HG03432 (cell line): ENCODE measurements at regions not wholly inside any gene's neighbourhood (a gene's known extent, or its start where the extent isn't known, plus 50 kb on each side); places are given as distances from the start of the nearest gene placed in this dataset.
A peak's percentile ranks its signal among the peaks of the same experiment; 100 is the strongest.
"Not testable (repeated sequence)": the region's sequence is repeated elsewhere in the genome, so short reads cannot be mapped to it uniquely, and the experiment has no call there.

ENCODE experiments used
- ATAC-seq: cut with Tn5 transposase; IDR thresholded peaks from one replicate; pipeline ENCODE4 v1.9.1; 2021; ENCODE audit warnings: mild to moderate bottlenecking, moderate library complexity; ENCODE audit not compliant: unreplicated experiment

- ATAC-seq, result no peak
Measured at GRCh38 chr2:195364015-195364965, 292.7 kb upstream of the SLC39A10 start.

DNA sequence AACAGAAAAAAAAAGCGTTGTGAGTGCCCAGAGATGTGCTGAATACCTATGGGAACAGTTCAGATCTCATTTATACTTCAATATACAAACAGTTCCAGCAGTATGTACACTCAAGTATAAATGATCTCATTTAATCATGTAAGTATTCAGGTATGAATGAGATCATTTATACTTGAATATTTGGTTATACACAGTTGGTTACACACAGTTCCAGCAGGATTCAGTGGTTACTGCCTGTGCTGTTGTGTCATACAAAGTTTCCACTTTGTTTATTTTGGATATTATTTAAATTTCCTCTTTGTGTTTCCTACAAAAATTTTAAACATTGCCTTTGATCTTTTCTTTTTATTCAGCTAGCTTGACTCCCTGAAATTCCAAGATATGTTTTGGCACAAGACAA is 293.5 kb upstream of the SLC39A10 start:
- ATAC-seq, result no peak

DNA sequence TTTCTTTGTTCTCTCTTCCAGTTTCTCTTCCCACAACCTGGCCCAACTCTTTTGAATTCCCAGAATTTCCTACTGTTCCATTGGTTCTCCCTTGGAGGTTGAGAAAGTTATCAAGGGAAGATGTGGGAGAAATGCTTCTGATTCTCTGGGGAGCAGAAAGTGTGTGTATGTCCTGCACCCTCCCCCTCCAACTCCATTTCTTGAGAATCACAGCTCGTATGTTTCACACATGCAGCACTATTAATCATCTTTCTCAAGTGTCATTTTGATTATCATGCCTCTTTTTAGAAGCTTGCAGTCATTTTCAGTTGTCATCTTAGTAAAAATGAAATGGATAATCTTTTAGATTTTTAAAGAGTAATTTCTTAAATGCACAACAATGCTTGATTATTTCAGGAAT is 296.8 kb upstream of the SLC39A10 start:
- ATAC-seq, result no peak

DNA sequence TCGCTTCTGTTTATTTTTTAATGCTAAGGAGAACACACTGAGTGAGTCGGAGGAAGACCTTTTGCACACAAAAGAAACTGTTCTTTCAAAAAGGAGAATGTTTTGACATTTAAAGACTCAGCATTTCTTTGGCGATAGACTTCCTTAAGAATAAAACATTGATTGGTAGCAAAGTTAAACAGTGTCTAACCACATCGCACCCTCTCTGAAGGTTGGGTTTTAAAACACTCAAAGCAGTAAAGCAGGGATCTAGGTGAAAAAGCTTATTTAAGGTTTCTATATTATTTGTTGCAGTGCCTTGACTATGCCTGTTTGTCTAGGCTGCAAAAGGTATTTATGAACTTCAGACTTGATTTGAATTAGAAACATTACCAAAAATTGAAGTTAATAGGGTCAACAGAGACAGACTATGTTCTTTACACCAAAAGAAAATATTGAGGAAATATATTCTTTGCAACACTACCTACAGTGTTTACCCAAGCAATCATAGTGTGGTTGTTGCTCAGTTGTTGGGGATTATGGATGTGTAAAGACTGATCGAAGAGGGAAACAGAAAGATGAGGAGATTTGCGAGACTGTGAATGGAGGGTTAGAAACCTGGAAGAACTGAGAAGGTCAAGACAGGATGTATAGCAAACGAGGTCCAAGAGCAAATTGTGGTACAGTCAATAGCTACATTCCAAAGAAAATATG is 297.8 kb upstream of the SLC39A10 start:
- no peak for ATAC-seq

- ATAC-seq, result no peak
Measured at GRCh38 chr2:195356920-195357440, 300.0 kb upstream of the SLC39A10 start.

DNA sequence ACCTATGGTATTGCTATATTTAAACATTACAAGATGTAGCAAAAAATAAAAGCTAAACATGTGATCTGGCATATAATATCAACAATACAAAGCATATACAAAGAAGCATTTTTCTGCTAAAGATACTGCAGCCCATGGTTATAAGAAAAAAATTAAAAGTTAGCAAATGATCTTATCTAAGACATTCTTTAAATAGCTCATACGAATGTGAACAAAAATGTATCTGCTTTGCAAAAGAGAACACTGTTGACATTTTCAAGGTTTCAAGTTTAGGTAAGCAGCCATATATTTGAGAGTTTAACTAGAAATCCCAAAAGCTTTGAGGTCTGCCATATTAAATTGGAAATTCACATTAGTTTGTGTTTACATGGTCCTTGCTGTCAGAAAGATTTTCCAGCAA is 301.0 kb upstream of the SLC39A10 start:
- no peak for ATAC-seq

GRCh38 chr2:195352581-195352980 is 304.4 kb upstream of the SLC39A10 start:
- no peak for ATAC-seq

- ATAC-seq, result peak; percentile 43
Measured at GRCh38 chr2:195343942-195344530, 313.0 kb upstream of the SLC39A10 start.

DNA sequence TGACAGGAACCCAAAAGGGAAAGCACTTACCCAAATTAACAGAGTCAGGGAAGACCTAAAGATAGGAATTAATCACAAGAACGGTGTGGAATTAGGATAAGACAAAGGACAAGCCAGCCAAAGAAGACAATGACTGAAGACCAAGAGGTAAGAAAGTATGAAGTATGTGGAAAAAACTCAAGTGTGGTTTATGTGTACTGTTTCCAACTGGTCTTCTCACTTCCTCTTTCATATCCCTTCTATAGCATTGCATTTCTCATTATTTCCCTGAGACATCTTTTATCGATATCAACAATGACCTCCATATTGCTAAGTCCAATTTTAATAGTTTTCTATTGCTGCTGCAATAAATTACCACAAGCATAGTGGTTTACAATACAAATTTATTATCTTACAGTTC is 313.5 kb upstream of the SLC39A10 start:
- peak; percentile 75 for ATAC-seq

GRCh38 chr2:195342061-195342460 is 315.0 kb upstream of the SLC39A10 start:
- ATAC-seq, result no peak

- ATAC-seq, result no peak
Measured at GRCh38 chr2:195338856-195339255, 318.2 kb upstream of the SLC39A10 start.

DNA sequence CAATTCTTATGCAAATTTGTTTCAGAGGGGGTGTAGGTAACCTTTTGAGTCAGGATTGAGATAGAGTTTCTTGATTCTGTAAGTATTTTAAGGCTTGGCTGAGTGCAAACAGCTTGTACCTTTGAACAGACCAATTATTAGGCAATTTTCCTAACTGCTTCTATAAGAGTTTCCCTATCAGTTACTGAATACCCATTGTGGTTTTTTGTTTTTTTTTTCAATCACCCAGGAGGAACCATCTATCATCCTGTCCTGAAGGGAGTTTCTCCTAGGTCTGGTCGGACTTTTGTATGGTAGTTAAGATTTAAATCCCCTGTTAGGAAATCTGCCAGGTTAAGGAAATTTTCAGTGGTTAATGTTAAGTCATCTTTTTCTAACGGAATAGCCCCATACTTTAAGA is 319.4 kb upstream of the SLC39A10 start:
- ATAC-seq, result peak; percentile 75

- no peak for ATAC-seq
Measured at GRCh38 chr2:195333869-195334268, 323.2 kb upstream of the SLC39A10 start.

- ATAC-seq, result no peak
Measured at GRCh38 chr2:195331966-195332365, 325.1 kb upstream of the SLC39A10 start.

DNA sequence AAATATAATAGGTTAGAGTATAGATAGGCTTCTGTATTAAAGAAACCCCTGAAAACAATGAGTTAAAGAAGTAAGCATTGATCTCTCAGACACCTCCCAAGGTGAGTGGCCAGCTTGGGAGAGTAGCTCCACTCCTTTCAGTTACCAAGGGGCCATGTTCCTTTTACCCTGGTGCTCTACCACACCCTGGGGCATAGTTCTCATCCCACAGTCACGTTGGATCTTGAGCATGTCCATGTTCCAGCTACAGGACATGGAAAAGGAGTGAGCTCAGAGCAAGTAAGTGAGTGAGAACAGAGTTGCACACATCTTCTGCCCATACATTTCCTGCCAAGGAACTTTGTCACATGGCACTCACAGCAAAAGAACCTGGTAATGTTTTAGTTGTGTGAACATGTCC is 325.9 kb upstream of the SLC39A10 start:
- ATAC-seq, result no peak

GRCh38 chr2:195330513-195330956 is 326.5 kb upstream of the SLC39A10 start:
- peak; percentile 73 for ATAC-seq

- not testable (repeated sequence) for ATAC-seq
Measured at GRCh38 chr2:195329784-195330183, 327.2 kb upstream of the SLC39A10 start.

- ATAC-seq, result no peak
Measured at GRCh38 chr2:195326537-195326936, 330.5 kb upstream of the SLC39A10 start.

- ATAC-seq, result no peak
Measured at GRCh38 chr2:195322324-195322723, 334.7 kb upstream of the SLC39A10 start.

DNA sequence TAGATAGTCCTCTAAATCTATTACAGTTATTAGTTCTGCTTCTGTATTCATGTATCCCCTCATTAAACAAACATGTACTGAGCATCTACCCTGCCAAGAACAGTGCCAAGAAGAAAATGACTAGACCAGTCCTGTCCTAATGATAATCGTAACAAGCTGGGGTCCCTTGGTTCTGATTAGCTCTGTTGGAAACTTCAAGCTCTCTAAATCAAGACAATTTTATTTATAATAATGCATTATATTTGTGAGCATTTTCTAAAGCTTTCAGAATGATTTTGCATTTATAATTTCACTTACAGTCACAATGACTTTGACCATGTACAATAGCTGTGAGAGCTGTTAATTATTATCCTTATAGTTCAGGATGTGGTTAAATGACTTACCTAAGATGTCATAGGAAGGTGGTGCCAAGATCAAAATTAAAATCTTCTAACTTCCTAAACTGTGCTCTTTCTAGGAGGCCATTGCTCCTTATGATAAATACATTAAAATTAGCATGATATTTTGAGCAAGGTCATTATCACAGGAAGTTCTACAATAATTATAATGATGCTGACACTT is 336.5 kb upstream of the SLC39A10 start:
- ATAC-seq, result peak; percentile 82
